GM10248 (cell line): ENCODE measurements at regions not wholly inside any gene's neighbourhood (a gene's known extent, or its start where the extent isn't known, plus 50 kb on each side); places are given as distances from the start of the nearest gene placed in this dataset.

ENCODE experiments used
- CTCF ChIA-PET: fragments of 300-600 bp; sonication (Branson Sonifier 250); formaldehyde crosslinking; extraction: SDS; loops from one replicate; lab custom pipeline; 2021; ENCODE audit warnings: antibody characterized with exemption; lab: Yijun Ruan, JAX
- POLR2A ChIA-PET: fragments of 350-650 bp; sonication (Branson Sonifier 250); formaldehyde crosslinking; extraction: SDS; loops from one replicate; lab custom pipeline; 2020; ENCODE audit warnings: antibody characterized with exemption; lab: Yijun Ruan, JAX
- DNase-seq: peaks from one replicate; pipeline ENCODE4 v3.0.0; 2012; ENCODE audit errors: extremely low spot score
- CTCF ChIP-seq: IDR thresholded peaks from 2 replicates; pipeline ENCODE4 v1.5.1; 2012; ENCODE audit warnings: mild to moderate bottlenecking, low read depth; ENCODE audit errors: extremely low read depth, missing control alignments, control extremely low read depth

GRCh38 chr21:26404288-26404687 lies 168.8 kb downstream of the CYYR1 start:
- ChIA-PET POLR2A (no interaction called here), CTCF (interaction anchor here (1.6 kb wide), 1 partner anchor 13 kb away, joined by 4 read pairs; no protein-coding TSS in a partner anchor)
- no peak for TF ChIP-seq CTCF
- DNase-seq = no peak

GRCh38 chr21:26403321-26403720 lies 169.8 kb downstream of the CYYR1 start:
- TF ChIP-seq CTCF = no peak
- no peak for DNase-seq
- ChIA-PET CTCF (interaction anchor here (1.6 kb wide), 1 partner anchor 14 kb away, joined by 4 read pairs; no protein-coding TSS in a partner anchor), POLR2A (no interaction called here)

- ChIA-PET CTCF (no interaction called here), POLR2A (no interaction called here)
- DNase-seq = no peak
- no peak for TF ChIP-seq CTCF
These were observed 175.5 kb downstream of the CYYR1 start for GRCh38 chr21:26397545-26397944.

- ChIA-PET POLR2A (no interaction called here), CTCF (no interaction called here)
- no peak for DNase-seq
- TF ChIP-seq CTCF = no peak
These were observed 178.7 kb downstream of the CYYR1 start for GRCh38 chr21:26394341-26394740.

- no peak for TF ChIP-seq CTCF
- POLR2A ChIA-PET = no interaction called here
- no peak for DNase-seq
- CTCF ChIA-PET = no interaction called here
These were observed 181.9 kb downstream of the CYYR1 start for GRCh38 chr21:26391166-26391565.

GRCh38 chr21:26389971-26390641 lies 183.0 kb downstream of the CYYR1 start:
- ChIA-PET POLR2A (no interaction called here), CTCF (interaction anchor here (1.4 kb wide), 1 partner anchor 15 kb away, joined by 4 read pairs; no protein-coding TSS in a partner anchor)
- TF ChIP-seq CTCF = no peak
- no peak for DNase-seq
